ENCODE measurements at regions not wholly inside any gene's neighbourhood (a gene's known extent, or its start where the extent isn't known, plus 50 kb on each side); places are given as distances from the start of the nearest gene placed in this dataset.

- ChIA-PET POLR2A (no interaction called here), CTCF (no interaction called here)
- Histone ChIP-seq H3K27ac (ENCODE audit: extremely low read depth, low read depth, low read length) (no peak overlapping the region), H3K4me1 (ENCODE audit: control insufficient read depth, insufficient read depth, low read length) (no peaks in the 10 kb centered on the region), H3K4me3 (ENCODE audit: low read depth, low read length) (no peak overlapping the region), H3K9me3 (ENCODE audit: control insufficient read depth, insufficient read depth, low read depth, low read length) (no peaks in the 10 kb centered on the region), H3K36me3 (ENCODE audit: control insufficient read depth in 2 of 2, insufficient read depth in 1 of 2, low read length in 2 of 2) (no peaks in the 10 kb centered on the region)
- no peak for TF ChIP-seq ZFHX2 (tag by site-specific recombination; conservative IDR thresholded peaks at IDR 0.05)
- no peak for TF ChIP-seq ZNF341 (tag by site-specific recombination; IDR thresholded peaks at IDR 0.05; ENCODE audit: low read depth)
- TF ChIP-seq ZNF10 (tag by site-specific recombination; IDR thresholded peaks at IDR 0.05) = no peak
- TF ChIP-seq REPIN1 (tag by site-specific recombination; IDR thresholded peaks at IDR 0.05; ENCODE audit: low read depth) = no peak
- TF ChIP-seq ZNF16 (tag by site-specific recombination; IDR thresholded peaks at IDR 0.05; ENCODE audit: low read depth) = no peak
- TF ChIP-seq ZNF423 (tag by site-specific recombination; IDR thresholded peaks at IDR 0.05) = no peak
- no peak for TF ChIP-seq ZNF394 (tag by site-specific recombination; IDR thresholded peaks at IDR 0.05; ENCODE audit: borderline replicate concordance)
- no peak for TF ChIP-seq ZXDB (tag by site-specific recombination; IDR thresholded peaks at IDR 0.05)
- TF ChIP-seq ZNF184 (tag by site-specific recombination; IDR thresholded peaks at IDR 0.05) = no peak
- no peak for TF ChIP-seq ZNF677 (tag by site-specific recombination; IDR thresholded peaks at IDR 0.05)
- no peak for TF ChIP-seq ZBTB8A (tag by site-specific recombination; IDR thresholded peaks at IDR 0.05)
- no peak for TF ChIP-seq ZNF24 (tag by site-specific recombination; IDR thresholded peaks at IDR 0.05)
- TF ChIP-seq ZNF473 (tag by site-specific recombination; IDR thresholded peaks at IDR 0.05) = no peak
- TF ChIP-seq PBX3 (CRISPR knock-in tag; IDR thresholded peaks at IDR 0.05) = no peak
- TF ChIP-seq ZNF747 (tag by site-specific recombination; IDR thresholded peaks at IDR 0.05) = no peak
- TF ChIP-seq GLIS1 (tag by site-specific recombination; IDR thresholded peaks at IDR 0.05) = no peak
Measured at GRCh38 chr4:149026696-149027095, 584.5 kb upstream of the NR3C2 start.

GRCh38 chr4:149017002-149017734 is 575.0 kb upstream of the NR3C2 start:
- no peaks in the 10 kb centered on the region for H3K9me3 ChIP-seq (ENCODE audit: control insufficient read depth, insufficient read depth, low read depth, low read length)
- TF ChIP-seq ZNF354C (tag by site-specific recombination; IDR thresholded peaks at IDR 0.05; ENCODE audit: borderline replicate concordance, low read depth) = no peak
- no peak for TF ChIP-seq ZBTB1 (tag by site-specific recombination; IDR thresholded peaks at IDR 0.05)
- TF ChIP-seq ZNF624 (tag by site-specific recombination; IDR thresholded peaks at IDR 0.05) = no peak
- TF ChIP-seq ZNF221 (tag by site-specific recombination; IDR thresholded peaks at IDR 0.05; ENCODE audit: borderline replicate concordance) = no peak
- no peak for TF ChIP-seq ZNF133 (tag by site-specific recombination; IDR thresholded peaks at IDR 0.05)
- TF ChIP-seq ZNF404 (tag by site-specific recombination; IDR thresholded peaks at IDR 0.05) = no peak
- no peak for TF ChIP-seq ZNF792 (tag by site-specific recombination; IDR thresholded peaks at IDR 0.05)
- TF ChIP-seq ZSCAN5A (tag by site-specific recombination; IDR thresholded peaks at IDR 0.05) = no peak
- TF ChIP-seq AEBP2 (tag by site-specific recombination; IDR thresholded peaks at IDR 0.05; ENCODE audit: borderline replicate concordance) = no peak
- no peak for TF ChIP-seq HOXC10 (CRISPR knock-in tag; IDR thresholded peaks at IDR 0.05)
- TF ChIP-seq ZNF146 (tag by site-specific recombination; IDR thresholded peaks at IDR 0.05) = no peak
- TF ChIP-seq SCRT1 (tag by site-specific recombination; IDR thresholded peaks at IDR 0.05; ENCODE audit: borderline replicate concordance) = no peak

More at GRCh38 chr4:149017002-149017734, 575.0 kb upstream of the NR3C2 start:
- no peaks in the 10 kb centered on the region for H3K36me3 ChIP-seq (ENCODE audit: control insufficient read depth in 2 of 2, insufficient read depth in 1 of 2, low read length in 2 of 2)
- no peak overlapping the region for H3K27ac ChIP-seq (ENCODE audit: extremely low read depth, low read depth, low read length)
- H3K4me3 ChIP-seq (ENCODE audit: low read depth, low read length) = no peak overlapping the region
- ChIA-PET POLR2A (no interaction called here), CTCF (interaction anchor here (0.8 kb wide), 1 partner anchor 20 kb away, joined by 3 read pairs; no protein-coding TSS in a partner anchor)
- H3K4me1 ChIP-seq (ENCODE audit: control insufficient read depth, insufficient read depth, low read length) = no peaks in the 10 kb centered on the region
